GM12892 (cell line): ENCODE measurements at regions not wholly inside any gene's neighbourhood (a gene's known extent, or its start where the extent isn't known, plus 50 kb on each side); places are given as distances from the start of the nearest gene placed in this dataset.

Experiments
- POLR2A ChIP-seq: IDR thresholded peaks from 2 replicates; pipeline ENCODE4 v1.6.1; 2011; ENCODE audit warnings: low read depth, low read length, control low read depth
- POLR2AphosphoS5 ChIP-seq: IDR thresholded peaks from 2 replicates; pipeline ENCODE4 v1.6.1; 2011; ENCODE audit warnings: low read depth, low read length, control low read depth
- TAF1 ChIP-seq: IDR thresholded peaks from 2 replicates; pipeline ENCODE4 v1.6.1; 2011; ENCODE audit warnings: low read depth, mild to moderate bottlenecking, control low read depth, low read length, borderline replicate concordance

DNA sequence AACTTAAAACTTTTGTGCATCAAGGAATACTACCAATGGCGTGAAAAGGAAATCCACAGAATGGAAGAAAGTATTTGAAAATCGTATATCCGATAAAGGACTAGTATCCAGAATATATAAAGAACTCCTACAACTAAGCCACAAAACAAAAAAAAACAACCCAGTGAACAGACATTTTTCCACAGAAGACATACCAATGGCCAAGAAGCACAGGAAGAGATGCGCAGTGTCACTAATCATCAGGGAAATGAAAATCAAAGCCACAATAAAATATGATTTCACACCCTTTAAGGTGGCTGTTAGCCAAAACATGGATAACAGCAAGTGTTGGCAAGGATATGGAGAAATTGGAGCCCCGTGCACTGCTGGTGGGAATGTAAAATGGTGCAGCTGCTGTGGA is 203.3 kb downstream of the SEC14L1 start:
- TF ChIP-seq POLR2AphosphoS5 (no peak), POLR2A (no peak), TAF1 (no peak)
